NCI-H2196 treated with DMSO at 0.1 percent for 48 hours (cell line): ENCODE measurements at regions not wholly inside any gene's neighbourhood (a gene's known extent, or its start where the extent isn't known, plus 50 kb on each side); places are given as distances from the start of the nearest gene placed in this dataset.

Experiments used
- DNase-seq: peaks from one replicate; lab custom pipeline; 2025; ENCODE audit not compliant: unreplicated experiment; lab: John Stamatoyannopoulos, UW

DNA sequence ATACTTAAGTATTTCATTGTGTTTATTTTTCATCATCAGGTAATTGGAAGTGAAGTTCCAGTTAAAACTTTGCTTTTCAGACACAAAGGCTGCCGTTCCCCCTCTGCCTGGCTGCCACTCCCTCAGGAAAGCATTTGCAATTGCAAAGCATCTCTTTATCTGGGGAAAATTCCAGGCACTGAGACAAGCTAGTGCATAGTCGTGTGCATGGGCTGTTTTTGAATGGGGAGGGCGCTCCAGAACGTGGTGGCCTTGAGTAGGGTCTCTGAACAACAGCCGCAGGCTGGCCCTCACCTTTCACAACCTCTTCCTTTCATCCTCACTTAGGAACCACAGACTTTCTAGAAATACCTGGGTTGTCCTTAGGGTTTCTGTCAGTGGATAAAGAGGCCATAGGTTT, 285.1 kb upstream of the ADAMTS16 start:
- no peak for DNase-seq

DNA sequence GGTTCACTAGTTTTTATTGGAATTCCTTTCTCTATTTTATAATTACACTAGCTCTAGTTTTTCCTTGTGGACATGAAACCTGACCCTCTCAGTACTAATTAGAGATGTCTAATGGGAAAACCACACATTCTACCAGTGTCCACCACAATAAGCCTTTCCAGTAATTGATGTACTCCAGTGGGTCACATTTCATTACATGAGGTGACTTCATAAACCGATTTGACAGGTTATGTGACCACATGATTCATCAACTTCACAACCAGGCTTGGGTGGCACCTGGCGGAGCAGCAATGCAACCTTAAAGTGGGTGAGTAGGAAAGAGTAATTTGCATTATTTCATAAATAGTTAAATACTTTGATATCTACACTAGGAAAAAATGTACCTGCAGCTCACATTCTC, 284.2 kb upstream of the ADAMTS16 start:
- no peak for DNase-seq

DNA sequence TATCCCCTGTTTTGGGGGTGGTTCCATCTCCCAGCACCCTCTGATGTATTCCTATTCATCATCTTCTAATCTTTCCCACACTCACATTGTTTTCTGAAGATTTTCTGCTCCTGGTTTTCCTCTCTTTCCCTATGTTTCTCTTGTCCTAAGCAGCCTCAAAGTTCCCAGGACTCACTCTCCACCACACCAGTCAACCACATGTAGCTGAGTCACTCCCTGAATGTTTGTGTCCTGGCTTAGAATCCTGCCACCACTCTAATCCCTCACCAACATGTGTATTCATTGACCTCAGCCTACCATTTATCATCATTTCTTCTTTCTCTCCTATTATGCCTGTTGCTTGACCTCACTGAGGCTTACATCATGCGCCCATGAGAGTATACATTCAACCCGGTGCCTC, 282.4 kb upstream of the ADAMTS16 start:
- no peak for DNase-seq

DNA sequence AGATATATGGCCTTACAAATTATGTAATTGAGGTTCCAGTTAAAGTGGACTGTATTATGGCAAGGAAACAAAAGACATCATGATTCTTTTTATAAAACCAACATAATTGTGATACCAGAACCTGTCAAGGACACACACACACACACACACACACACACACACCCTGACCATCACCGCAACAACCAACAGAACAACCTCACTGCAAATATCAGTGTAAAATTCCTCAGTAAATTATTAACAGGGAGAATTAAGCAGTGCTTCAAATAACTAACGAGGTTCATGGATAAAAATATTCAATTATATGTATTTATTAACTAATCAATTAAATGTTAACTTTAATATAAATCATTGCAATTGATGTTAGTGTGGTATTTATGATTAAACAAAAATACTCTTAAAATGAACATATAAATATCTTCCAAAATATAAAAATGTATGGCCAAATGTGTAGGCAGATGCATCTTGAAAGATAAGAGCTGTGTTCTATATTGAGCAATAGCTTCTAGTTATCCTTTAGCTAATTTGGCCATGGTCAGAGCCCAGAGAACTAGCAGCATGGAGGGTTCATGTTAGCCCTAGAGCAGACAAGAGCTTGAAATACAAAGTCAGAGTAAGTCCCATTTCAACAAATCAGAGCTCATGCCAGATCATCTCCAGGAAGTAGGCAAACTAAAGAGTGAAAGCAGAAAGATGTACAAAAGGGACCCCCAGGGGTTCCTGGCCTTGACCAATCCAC, 280.5 kb upstream of the ADAMTS16 start:
- no peak for DNase-seq

DNA sequence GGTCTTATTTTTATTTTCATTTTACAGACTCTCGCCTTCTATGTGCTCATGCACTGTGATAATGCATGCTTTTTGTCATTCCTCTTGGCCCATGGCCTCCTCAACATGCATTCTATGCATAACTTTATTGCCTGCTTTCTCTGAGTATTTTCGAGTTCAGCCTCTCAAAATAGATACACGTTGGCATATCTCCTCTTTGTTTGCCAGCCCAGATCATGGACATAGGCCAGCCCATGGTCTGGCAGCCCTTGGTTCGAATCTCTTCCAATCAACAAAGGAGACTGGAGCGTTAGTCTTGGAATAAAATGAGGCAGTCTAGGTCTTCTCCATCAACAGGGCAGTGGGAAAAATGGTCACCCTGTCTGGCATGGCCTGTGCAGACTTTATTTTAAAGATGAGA, 279.5 kb upstream of the ADAMTS16 start:
- no peak for DNase-seq

DNA sequence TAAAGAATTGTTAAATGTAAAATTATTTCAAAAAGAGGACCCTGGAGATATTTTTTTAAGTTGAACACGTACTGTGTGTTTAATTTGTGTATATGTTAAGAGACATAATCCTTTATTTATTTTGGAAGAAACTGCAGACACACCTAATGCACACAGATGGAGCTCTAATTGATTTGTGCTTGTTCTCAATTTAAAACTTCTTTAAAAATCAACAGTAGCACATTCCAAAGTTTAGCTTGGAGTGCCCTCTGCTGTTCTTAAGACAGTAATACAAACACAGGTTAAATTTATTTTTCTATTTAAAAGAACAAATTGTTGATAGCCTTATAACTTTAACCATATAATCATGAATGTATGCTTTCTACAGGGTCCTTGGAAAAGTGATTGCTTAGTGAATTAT, 277.6 kb upstream of the ADAMTS16 start:
- DNase-seq: peak; percentile 30

DNA sequence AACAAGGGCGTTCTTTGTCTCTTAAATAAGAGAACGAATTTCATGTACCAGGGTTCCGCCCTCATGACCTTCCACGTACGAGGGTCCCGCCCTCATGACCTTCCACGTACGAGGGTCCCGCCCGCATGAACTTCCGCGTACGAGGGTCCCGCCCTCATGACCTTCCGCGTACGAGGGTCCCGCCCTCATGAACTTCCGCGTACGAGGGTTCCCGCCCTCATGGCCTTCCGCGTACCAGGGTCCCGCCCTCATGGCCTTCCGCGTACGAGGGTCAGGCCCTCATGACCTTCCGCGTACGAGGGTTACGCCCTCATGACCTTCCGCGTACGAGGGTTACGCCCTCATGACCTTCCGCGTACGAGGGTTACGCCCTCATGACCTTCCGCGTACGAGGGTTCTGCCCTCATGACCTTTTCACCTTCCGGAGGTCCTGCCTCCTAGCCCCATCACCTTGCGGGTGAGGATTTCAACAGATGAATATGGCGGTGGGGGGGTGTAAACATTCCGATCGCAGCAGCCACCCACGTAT, 273.9 kb upstream of the ADAMTS16 start:
- DNase-seq: no peak

DNA sequence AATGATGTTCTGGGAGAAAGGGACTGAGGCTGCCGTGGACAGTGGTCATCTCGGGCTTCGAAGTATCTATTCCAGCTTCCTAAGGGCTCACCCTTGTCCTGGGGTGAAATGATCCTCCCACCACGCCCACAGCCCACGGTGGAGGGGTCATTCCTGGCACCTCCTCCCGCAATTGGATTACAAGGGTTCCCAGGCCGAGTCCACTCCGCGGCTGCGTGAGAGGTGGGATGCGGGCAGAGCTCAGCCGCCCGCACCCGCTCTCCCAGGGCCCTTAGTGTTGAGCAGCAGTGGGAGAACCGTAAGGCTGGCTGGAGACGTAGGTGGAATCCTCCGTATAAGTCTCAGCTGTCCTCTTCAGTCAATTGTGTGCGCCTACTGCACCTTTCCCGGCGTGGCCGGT, 273.3 kb upstream of the ADAMTS16 start:
- no peak for DNase-seq

DNA sequence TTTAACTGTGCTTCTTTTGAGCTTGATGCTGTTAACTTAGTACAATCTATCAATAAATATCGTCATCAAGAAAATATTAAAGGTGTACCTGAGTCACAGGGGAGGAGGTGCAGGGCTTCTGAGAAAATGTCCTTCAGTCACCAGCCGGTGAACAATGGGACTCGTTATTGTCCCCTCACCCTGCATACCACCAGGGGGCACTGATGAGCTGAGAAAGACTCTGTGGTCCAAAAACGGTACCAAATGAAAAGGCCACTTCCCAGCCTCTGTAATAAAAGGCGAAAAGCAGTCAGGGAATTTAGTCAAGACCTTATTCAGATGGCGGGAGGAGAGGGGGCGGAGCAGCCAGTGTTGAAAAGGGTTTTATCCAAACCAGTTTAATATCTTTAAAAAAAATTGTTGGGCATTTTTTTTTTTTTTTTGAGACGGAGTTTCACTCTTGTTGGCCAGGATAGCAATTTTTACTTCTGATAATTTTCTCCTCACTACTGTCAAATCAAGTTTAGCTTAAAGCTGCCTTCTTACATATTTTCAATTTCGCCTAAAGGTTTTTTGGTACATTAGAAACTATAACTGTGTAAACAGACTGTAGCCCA, 271.9 kb upstream of the ADAMTS16 start:
- DNase-seq: no peak

DNA sequence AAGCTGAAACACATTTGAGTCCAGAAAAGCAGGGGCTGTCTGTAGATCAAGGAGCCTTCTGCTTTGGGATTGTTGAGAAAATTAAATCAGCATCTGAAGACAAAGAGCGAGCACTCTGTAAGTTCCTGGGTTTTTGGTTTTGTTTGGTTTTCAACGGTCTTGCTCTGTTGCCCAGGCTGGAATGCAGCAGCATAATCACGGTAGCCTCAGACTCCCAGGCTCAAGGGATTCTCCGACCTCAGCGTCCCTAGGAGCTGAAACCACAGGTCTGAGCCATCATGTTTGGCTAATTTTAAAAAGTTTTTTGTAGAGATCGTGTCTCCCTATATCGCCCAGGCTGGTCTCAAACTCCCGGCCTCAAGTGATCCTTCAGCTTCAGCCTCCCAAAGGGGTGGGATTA, 266.5 kb upstream of the ADAMTS16 start:
- DNase-seq: no peak

DNA sequence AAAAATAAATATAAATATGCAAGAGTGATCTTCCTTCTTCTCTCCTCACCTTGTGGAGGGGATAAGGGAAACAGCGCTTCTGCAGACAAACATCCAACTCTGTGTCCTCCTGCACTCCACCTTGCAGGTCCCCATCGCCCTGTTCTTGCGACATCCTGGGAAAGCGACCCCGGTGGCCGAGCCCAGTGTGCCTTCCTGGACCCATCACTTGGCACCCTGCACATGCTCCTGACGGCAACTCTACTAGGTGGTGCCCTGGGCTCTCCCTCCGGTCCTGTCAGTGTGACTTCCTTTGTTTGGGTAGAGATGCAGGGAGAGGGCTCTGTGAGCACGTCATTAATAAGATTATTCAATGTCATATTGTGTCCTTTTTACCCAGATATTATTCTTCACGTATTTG, 266.0 kb upstream of the ADAMTS16 start:
- DNase-seq: no peak

DNA sequence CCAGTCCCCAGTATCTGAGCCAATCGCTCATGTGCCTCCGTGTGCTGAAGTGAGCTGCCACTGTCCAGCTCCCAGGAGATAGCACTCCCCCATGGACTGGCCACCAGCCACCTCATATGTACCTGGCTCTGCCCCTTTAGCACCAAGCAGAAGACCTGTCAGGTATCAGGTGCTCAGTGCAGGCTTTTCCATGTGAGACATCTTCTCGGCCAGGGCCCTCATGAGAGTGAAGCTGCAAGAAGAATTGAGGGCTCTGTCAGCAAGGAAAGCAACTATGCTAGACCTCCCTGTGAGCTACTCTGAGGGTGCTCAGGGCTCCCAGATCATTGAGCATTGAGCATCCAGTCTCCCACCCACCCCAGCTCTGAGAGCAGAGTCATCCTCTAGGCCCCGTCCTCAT, 264.2 kb upstream of the ADAMTS16 start:
- DNase-seq: no peak

DNA sequence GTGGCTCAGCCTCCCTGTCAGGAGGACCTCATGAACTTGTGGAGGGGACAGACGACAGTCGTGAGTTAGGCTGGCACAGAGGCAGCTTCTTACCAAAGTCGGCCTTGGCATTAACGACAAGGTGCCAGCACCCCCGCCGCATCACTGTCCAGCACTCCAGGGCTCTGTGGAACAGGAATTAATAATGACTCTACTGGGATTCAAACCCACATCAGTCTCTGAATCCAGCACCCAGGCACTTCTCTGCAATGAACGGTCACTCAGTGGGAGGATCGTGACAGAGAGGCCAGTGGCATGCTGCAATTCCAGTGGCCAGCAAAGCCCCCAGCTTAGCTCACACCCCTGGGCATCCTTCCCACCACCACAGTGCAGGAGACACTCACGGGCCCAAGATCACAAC, 263.3 kb upstream of the ADAMTS16 start:
- no peak for DNase-seq

DNA sequence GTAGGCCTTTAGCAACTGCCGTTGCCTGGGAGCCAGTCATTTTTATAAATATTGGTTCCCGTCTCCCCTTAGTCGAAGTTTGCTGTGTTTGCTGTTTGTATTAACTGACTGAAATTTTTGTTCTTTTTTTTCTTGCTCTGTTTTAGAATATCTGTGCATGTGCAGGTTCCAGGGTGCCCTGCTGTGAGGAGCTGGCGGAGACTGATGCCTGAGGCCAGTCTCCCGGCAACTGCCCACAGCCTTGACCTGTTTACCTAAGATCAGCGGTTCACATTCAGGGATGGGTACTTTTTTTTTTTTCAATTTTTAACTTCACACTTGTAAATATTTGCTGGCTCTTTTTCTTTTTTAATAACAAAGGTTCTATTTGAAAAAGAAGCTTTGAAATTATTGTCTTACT, 262.6 kb upstream of the ADAMTS16 start:
- no peak for DNase-seq

DNA sequence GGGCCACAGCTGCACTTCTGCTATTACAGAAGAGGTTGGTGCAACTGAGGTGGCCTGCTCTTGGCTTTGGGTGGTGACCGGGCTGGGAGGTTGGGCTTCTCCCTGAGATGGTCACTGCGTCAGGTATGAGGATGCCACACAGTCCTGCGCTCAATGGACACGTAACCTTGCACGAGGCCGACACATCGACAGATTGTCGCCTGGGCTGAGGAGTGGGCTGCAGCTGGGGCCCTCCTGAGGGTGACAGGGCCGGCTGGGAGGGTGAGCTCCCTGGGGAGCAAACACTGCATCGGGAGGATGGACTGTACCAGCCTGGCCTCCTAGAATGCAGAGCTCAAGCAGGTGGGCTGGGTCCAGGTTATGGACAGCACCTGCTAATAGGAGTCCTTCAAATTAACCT, 261.1 kb upstream of the ADAMTS16 start:
- no peak for DNase-seq

DNA sequence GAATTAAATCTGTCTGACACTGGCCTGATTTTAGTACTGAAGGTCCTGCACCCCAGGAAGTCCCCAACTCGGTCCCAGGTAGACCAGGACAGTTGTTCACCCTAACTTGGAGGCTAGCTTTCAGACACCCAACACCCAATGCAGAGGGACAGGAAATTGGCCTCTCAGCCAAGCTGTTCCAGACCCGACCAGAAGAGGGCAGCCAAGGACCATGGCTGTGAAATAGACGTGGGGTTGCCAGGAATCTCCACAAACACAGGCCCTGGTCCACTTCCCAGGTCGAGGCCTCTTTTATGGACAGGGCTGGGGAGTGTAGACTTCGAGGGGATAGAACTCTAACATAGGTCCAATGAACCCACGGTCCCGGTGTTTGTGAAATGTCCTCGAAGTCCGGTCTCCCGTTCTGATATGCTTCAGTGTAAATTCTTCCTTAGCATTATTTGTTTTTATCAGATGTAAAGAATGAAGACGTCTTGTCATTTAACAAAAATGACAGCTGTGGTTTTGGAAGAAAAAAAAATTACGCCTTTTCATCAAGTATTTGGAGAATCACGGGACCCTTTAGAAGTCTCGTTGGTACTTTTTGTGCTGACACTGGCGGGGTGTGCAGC, 260.3 kb upstream of the ADAMTS16 start:
- DNase-seq: peak; percentile 32

DNA sequence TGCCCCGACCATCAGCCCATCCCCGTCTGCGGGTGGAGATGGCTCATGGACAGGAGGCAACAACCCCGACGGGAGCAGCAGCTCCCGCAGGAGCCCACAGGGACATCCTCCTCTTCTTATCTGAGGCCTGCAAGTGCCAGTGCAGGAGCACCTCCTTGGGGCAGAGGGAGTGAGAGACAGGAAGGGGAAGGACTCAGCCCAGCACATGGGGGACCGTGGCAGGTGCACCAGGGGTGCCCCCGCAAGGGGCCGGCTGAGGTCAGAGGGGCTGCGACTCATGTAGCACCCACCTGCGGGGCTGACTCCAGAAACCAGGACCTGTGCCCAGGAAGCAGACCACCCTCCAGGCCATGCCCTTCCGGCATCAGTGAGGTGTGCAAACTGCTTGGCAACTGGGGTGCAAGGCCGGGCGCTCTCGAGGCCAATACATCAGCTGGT, 259.8 kb upstream of the ADAMTS16 start:
- no peak for DNase-seq

DNA sequence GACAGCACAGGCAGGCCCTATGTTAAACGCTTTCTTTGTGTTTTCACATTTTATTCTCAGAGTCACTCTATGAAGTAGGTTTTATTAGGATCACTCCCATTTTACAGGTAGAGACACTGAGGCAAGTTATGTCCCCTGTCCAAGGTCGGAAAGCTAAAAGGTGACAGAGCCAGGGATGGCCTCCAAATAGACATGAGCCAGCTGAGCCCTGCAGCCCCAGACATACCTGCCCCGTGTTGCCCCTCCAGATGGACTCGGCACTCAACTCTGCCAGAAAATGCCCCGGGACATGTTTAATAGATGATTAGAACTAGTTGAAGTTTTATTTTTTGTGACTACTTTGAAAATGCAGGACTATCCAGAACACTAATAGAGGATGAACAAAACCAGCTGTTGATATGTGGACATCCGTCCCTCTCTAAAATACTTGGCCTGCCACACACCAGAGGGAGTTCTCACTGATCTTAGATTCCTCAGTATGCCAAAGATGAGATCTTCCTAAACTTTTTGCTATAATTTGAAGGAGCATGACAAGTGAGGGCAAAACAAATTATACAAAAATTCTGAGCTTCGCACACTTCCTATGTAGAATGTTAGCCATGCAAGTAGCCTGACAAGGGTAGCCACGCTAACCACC, 258.6 kb upstream of the ADAMTS16 start:
- no peak for DNase-seq

DNA sequence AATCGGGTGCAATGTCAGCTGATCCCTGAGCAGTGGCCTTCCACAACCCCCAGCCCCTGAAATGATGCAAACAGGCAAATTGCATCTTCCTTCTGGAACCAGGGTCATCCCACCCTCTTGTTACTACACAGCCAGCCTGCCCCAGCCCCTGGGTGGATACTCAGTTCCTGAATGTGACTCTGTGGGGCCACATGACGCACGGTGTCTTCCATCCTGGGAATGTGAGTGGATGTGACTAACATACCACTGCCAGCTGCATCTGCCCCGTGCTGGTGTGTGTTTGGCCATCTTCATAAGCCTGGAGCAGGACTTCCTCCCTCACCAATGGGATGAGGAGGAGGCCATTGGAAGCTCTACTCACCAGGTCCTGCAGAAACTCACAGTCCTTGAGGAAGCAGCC, 257.9 kb upstream of the ADAMTS16 start:
- no peak for DNase-seq

DNA sequence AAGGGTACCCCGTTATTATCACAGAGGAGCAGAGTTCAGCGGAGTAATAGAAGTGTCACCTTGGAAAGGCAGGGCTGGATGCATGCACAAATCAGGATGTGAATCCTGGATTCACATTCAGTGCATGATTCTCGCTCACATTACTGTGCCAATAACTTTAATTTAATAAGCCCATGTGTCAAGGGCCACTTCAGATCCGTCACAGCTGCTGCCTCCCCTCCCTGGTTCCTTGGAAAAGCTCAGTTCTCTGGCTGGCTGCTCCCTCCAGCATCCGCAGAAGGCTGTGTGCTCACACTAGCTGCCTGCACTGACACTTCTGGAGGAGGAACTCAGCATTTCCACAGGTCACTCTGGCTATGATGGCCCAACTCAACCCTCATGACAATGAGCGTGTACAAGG, 256.8 kb upstream of the ADAMTS16 start:
- no peak for DNase-seq

DNA sequence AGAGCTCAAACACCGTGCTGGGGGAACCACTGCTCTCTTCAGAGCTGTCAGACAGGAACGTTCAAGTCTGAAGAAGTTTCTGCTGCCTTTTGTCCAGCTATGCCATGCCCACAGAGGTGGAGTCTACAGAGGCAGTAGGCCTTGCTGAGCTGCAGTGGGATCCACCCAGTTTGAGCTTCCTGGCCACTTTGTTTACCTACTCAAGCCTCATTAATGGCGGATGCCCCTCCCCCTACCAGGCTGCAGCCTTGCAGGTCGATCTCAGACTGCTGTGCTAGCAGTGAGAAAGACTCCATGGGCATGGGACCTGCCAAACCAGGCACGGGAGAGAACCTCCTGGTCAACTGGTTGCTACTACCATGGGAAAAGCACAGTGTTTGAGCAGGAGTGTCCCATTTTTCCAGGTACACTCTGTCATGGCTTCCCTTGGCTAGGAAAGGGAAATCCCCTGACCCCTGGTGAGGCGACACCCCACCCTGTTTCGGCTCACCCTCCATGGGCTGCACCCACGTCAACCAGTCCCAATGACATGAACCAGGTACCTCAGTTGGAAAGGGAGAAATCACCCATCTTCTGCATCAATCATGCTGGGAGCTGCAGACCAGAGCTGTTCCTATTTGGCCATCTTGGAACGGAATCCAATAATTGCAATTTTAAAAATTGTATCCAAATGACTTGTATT, 246.9 kb upstream of the ADAMTS16 start:
- DNase-seq: no peak
